ENCODE measurements at regions not wholly inside any gene's neighbourhood (a gene's known extent, or its start where the extent isn't known, plus 50 kb on each side); places are given as distances from the start of the nearest gene placed in this dataset.

DNA sequence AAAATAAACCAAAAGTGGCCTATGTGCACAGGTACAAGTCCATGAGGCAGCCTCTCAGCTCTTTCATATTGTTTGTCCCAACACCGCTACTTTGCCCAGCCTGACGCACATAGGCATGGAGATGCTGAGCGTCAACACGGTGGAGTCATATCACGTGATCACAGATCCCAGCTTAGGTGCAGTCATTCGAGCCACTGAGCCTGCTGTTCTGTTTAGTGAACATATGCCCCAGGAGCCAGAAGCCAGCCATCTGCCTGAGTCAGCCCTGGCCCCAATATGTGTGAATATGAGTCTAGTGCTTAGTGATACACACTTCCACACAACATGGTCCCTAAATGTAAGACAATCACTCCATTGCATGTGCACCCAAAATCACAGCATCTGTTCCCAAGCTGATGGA is 88.2 kb upstream of the LCLAT1 start:
- ATAC-seq (no peak), DNase-seq (ENCODE audit: low read depth, low spot score) (no peak)
- BruUV-seq (replicated peaks) = no TSS peak
- no peak overlapping the region for H3K9ac ChIP-seq (ENCODE audit: low read length)
- H3K27me3 ChIP-seq (ENCODE audit: insufficient read depth, low read length) = no peaks in the 10 kb centered on the region
- no peaks in the 10 kb centered on the region for H3K36me3 ChIP-seq (ENCODE audit: control insufficient read depth in 1 of 2, insufficient read depth in 2 of 2, low read length in 2 of 2)
- H3K27ac ChIP-seq (ENCODE audit: low read depth, low read length) = no peak overlapping the region
- H4K20me1 ChIP-seq (ENCODE audit: insufficient read depth) = no peaks in the 10 kb centered on the region
- H3K4me2 ChIP-seq (ENCODE audit: low read length) = no peak overlapping the region
- H2AFZ ChIP-seq (ENCODE audit: low read depth, low read length, poor library complexity, severe bottlenecking) = no peak overlapping the region
- TF ChIP-seq SIN3A (IDR thresholded peaks at IDR 0.05; ENCODE audit: low read depth) = no peak
- TF ChIP-seq POLR2AphosphoS5 (IDR thresholded peaks at IDR 0.05; ENCODE audit: low read depth, low read length) = no peak
- TF ChIP-seq, protein P1, sequence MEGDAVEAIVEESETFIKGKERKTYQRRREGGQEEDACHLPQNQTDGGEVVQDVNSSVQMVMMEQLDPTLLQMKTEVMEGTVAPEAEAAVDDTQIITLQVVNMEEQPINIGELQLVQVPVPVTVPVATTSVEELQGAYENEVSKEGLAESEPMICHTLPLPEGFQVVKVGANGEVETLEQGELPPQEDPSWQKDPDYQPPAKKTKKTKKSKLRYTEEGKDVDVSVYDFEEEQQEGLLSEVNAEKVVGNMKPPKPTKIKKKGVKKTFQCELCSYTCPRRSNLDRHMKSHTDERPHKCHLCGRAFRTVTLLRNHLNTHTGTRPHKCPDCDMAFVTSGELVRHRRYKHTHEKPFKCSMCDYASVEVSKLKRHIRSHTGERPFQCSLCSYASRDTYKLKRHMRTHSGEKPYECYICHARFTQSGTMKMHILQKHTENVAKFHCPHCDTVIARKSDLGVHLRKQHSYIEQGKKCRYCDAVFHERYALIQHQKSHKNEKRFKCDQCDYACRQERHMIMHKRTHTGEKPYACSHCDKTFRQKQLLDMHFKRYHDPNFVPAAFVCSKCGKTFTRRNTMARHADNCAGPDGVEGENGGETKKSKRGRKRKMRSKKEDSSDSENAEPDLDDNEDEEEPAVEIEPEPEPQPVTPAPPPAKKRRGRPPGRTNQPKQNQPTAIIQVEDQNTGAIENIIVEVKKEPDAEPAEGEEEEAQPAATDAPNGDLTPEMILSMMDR (IDR thresholded peaks at IDR 0.05 in 2 of 3, conservative IDR thresholded peaks at IDR 0.05 in 1 of 3; ENCODE audit: borderline replicate concordance in 1 of 3, insufficient read depth in 1 of 3, low read depth in 2 of 3, low read length in 2 of 3) = no peak
- TF ChIP-seq CEBPB (IDR thresholded peaks at IDR 0.05; ENCODE audit: low read depth) = no peak
- no peak for TF ChIP-seq TCF7L2 (IDR thresholded peaks at IDR 0.05; ENCODE audit: borderline replicate concordance, extremely low read depth, insufficient read depth, insufficient read length)
- TF ChIP-seq EGR1 (IDR thresholded peaks at IDR 0.05; ENCODE audit: low read depth) = no peak
- TF ChIP-seq SP1 (IDR thresholded peaks at IDR 0.05; ENCODE audit: low read depth) = no peak
- TF ChIP-seq, protein P2, sequence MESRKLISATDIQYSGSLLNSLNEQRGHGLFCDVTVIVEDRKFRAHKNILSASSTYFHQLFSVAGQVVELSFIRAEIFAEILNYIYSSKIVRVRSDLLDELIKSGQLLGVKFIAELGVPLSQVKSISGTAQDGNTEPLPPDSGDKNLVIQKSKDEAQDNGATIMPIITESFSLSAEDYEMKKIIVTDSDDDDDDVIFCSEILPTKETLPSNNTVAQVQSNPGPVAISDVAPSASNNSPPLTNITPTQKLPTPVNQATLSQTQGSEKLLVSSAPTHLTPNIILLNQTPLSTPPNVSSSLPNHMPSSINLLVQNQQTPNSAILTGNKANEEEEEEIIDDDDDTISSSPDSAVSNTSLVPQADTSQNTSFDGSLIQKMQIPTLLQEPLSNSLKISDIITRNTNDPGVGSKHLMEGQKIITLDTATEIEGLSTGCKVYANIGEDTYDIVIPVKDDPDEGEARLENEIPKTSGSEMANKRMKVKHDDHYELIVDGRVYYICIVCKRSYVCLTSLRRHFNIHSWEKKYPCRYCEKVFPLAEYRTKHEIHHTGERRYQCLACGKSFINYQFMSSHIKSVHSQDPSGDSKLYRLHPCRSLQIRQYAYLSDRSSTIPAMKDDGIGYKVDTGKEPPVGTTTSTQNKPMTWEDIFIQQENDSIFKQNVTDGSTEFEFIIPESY (IDR thresholded peaks at IDR 0.05; ENCODE audit: extremely low read depth, insufficient replicate concordance, low read length) = no peak
- TF ChIP-seq ELF1 (IDR thresholded peaks at IDR 0.05; ENCODE audit: borderline replicate concordance, low read depth) = no peak
- TF ChIP-seq POLR2A (IDR thresholded peaks at IDR 0.05; ENCODE audit: borderline replicate concordance, extremely low read depth, insufficient read depth, insufficient read length) = no peak
- TF ChIP-seq ZNF274 (IDR thresholded peaks at IDR 0.05; ENCODE audit: low read depth, low read length) = no peak
- TF ChIP-seq CBX3 (IDR thresholded peaks at IDR 0.05; ENCODE audit: low read depth) = no peak
- TF ChIP-seq, protein P3, sequence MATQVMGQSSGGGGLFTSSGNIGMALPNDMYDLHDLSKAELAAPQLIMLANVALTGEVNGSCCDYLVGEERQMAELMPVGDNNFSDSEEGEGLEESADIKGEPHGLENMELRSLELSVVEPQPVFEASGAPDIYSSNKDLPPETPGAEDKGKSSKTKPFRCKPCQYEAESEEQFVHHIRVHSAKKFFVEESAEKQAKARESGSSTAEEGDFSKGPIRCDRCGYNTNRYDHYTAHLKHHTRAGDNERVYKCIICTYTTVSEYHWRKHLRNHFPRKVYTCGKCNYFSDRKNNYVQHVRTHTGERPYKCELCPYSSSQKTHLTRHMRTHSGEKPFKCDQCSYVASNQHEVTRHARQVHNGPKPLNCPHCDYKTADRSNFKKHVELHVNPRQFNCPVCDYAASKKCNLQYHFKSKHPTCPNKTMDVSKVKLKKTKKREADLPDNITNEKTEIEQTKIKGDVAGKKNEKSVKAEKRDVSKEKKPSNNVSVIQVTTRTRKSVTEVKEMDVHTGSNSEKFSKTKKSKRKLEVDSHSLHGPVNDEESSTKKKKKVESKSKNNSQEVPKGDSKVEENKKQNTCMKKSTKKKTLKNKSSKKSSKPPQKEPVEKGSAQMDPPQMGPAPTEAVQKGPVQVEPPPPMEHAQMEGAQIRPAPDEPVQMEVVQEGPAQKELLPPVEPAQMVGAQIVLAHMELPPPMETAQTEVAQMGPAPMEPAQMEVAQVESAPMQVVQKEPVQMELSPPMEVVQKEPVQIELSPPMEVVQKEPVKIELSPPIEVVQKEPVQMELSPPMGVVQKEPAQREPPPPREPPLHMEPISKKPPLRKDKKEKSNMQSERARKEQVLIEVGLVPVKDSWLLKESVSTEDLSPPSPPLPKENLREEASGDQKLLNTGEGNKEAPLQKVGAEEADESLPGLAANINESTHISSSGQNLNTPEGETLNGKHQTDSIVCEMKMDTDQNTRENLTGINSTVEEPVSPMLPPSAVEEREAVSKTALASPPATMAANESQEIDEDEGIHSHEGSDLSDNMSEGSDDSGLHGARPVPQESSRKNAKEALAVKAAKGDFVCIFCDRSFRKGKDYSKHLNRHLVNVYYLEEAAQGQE (IDR thresholded peaks at IDR 0.05; ENCODE audit: low read depth) = no peak
- TF ChIP-seq, protein P4, sequence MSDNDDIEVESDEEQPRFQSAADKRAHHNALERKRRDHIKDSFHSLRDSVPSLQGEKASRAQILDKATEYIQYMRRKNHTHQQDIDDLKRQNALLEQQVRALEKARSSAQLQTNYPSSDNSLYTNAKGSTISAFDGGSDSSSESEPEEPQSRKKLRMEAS (IDR thresholded peaks at IDR 0.05) = no peak
- TF ChIP-seq ZFX (IDR thresholded peaks at IDR 0.05) = no peak
- ChIA-PET POLR2A (no interaction called here), RAD21 (ENCODE audit: low non-redundant PET in 1 of 2, low total read pairs in 2 of 2, uncharacterized antibody in 2 of 2, unreplicated experiment in 2 of 2) (no interaction called here), CTCF (no interaction called here)
- no peaks in the 10 kb centered on the region for H3K9me2 ChIP-seq (ENCODE audit: insufficient read depth)
- intact Hi-C loops (cut with micrococcal nuclease) = no loop called here
- no peak overlapping the region for H3K4me3 ChIP-seq (replicated peaks in 1 of 2; ENCODE audit: low read depth in 1 of 2, low read length in 2 of 2)
- peaks cover 0 to 6% of the 10 kb centered on the region in 2 experiments; a peak in 1 of 4 replicates for H3K4me1 ChIP-seq (ENCODE audit: control insufficient read depth in 1 of 2, insufficient read depth in 2 of 2, low read length in 2 of 2)
- H3K9me3 ChIP-seq (ENCODE audit: control insufficient read depth in 1 of 2, insufficient read depth in 1 of 2, low read depth in 1 of 2, low read length in 2 of 2) = no peaks in the 10 kb centered on the region
- no peaks in the 10 kb centered on the region for H3K79me2 ChIP-seq (ENCODE audit: insufficient read depth, low read length)
